ENCODE measurements at regions not wholly inside any gene's neighbourhood (a gene's known extent, or its start where the extent isn't known, plus 50 kb on each side); places are given as distances from the start of the nearest gene placed in this dataset.

- ATAC-seq (no peak), FAIRE-seq (no peak), DNase-seq (ENCODE audit: low read depth in 1 of 2, low spot score in 1 of 2) (no peak)
- 2% methylated on average over 4 of the region's 4 CpGs for WGBS (ENCODE audit: missing lambda C conversion rate)
- TF ChIP-seq MYC (IDR thresholded peaks at IDR 0.05; ENCODE audit: borderline replicate concordance, low read length) (no peak), CBX8 (IDR thresholded peaks at IDR 0.05) (no peak), POLR2AphosphoS2 (conservative IDR thresholded peaks at IDR 0.05; ENCODE audit: low read length) (no peak), CEBPB (IDR thresholded peaks at IDR 0.05) (no peak), RAD21 (conservative IDR thresholded peaks at IDR 0.05 in 1 of 2, IDR thresholded peaks at IDR 0.05 in 1 of 2) (no peak), GATA3 (IDR thresholded peaks at IDR 0.05; ENCODE audit: borderline replicate concordance) (no peak), ATOH8 (CRISPR knock-in tag; IDR thresholded peaks at IDR 0.05; ENCODE audit: low read depth) (no peak), ZC3H11A (IDR thresholded peaks at IDR 0.05) (no peak), POLR2A (IDR thresholded peaks at IDR 0.05; ENCODE audit: low read length) (no peak), NFE2L2 (conservative IDR thresholded peaks at IDR 0.05; ENCODE audit: low read length) (no peak), KDM5A (IDR thresholded peaks at IDR 0.05) (no peak)
- TF ChIP-seq, protein P1, sequence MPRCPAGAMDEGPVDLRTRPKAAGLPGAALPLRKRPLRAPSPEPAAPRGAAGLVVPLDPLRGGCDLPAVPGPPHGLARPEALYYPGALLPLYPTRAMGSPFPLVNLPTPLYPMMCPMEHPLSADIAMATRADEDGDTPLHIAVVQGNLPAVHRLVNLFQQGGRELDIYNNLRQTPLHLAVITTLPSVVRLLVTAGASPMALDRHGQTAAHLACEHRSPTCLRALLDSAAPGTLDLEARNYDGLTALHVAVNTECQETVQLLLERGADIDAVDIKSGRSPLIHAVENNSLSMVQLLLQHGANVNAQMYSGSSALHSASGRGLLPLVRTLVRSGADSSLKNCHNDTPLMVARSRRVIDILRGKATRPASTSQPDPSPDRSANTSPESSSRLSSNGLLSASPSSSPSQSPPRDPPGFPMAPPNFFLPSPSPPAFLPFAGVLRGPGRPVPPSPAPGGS (IDR thresholded peaks at IDR 0.05) = no peak
- Histone ChIP-seq H3K9me3 (no peaks in the 10 kb centered on the region), H3K4me2 (no peak overlapping the region), H3K4me1 (no peaks in the 10 kb centered on the region), H3K4me3 (no peak overlapping the region), H3K27ac (no peak overlapping the region)
- ChIA-PET POLR2A (no interaction called here), CTCF (no interaction called here)
Measured at GRCh38 chr6:61622601-61623000, 663.4 kb downstream of the KHDRBS2 start.

DNA sequence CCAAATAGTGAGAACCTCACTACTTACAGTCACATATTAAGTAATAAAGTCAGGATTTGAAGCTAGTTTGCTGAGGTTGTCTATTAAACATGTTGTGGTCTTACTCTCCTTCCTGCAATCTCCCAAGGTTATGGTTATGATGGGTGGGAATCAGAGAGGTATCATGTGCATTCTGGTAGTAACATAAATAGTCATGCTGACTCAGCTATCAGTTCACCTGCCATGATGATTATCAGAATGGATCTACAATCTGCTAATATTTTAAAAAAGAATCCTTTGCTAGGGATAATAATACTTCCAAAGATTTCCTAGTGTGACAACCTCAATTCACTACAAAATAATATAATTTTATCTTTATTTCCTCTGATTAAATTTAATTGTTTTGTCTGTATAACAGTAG, 671.9 kb downstream of the KHDRBS2 start:
- Histone ChIP-seq H3K4me1 (no peaks in the 10 kb centered on the region), H3K27ac (no peak overlapping the region), H3K4me3 (no peak overlapping the region), H3K4me2 (no peak overlapping the region), H3K9me3 (no peaks in the 10 kb centered on the region)
- TF ChIP-seq MAFK (IDR thresholded peaks at IDR 0.05; ENCODE audit: partially characterized antibody) (peak; percentile 21), EP300 (IDR thresholded peaks at IDR 0.05) (no peak)
- ChIA-PET POLR2A (no interaction called here), CTCF (no interaction called here)
- FAIRE-seq (no peak), ATAC-seq (no peak), DNase-seq (ENCODE audit: low read depth in 1 of 2, low spot score in 1 of 2) (no peak)

DNA sequence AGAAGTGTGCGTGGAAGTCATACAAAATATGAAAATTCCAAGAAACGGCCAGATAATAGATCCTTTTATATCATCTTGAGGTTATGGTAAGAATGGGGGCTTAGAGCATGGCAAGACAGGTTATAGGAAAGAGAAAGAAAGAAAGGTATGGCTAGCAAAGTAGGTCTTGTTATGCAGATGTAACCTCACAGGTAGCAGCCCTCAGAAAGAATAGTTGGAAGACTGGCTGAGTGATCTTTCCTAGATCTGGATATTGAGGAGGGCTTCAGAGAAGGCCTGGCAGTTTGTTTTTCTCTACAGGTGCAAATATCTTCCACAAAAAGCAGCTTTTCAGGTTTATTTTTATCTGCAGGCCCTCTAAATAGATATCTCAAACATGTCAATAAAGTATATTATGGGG, 679.5 kb downstream of the KHDRBS2 start:
- CTCF ChIA-PET = no interaction called here
- FAIRE-seq = no peak

More for the DNA sequence above, 679.5 kb downstream of the KHDRBS2 start:
- 8% methylated on average over 2 of the region's 2 CpGs for WGBS (ENCODE audit: missing lambda C conversion rate)
- ATAC-seq (no peak), DNase-seq (ENCODE audit: low read depth in 1 of 2, low spot score in 1 of 2) (no peak)
- TF ChIP-seq KDM1A (IDR thresholded peaks at IDR 0.05; ENCODE audit: low read depth) (no peak), ESRRA (IDR thresholded peaks at IDR 0.05; ENCODE audit: borderline replicate concordance, low read length) (no peak), EHMT2 (IDR thresholded peaks at IDR 0.05; ENCODE audit: low read depth) (no peak), NFE2L2 (conservative IDR thresholded peaks at IDR 0.05; ENCODE audit: low read length) (no peak), CEBPB (IDR thresholded peaks at IDR 0.05) (no peak), RAD21 (conservative IDR thresholded peaks at IDR 0.05 in 1 of 2, IDR thresholded peaks at IDR 0.05 in 1 of 2) (no peak), POLR2AphosphoS2 (conservative IDR thresholded peaks at IDR 0.05; ENCODE audit: low read length) (no peak), RARB (CRISPR knock-in tag; IDR thresholded peaks at IDR 0.05) (no peak), PBX3 (IDR thresholded peaks at IDR 0.05) (no peak), SMC3 (IDR thresholded peaks at IDR 0.05) (no peak), USF2 (IDR thresholded peaks at IDR 0.05) (no peak), REST (IDR thresholded peaks at IDR 0.05) (no peak), ZFP36 (IDR thresholded peaks at IDR 0.05; ENCODE audit: borderline replicate concordance, partially characterized antibody) (no peak), SREBF2 (IDR thresholded peaks at IDR 0.05) (no peak), RCOR1 (IDR thresholded peaks at IDR 0.05; ENCODE audit: low read depth, low read length) (no peak)
- TF ChIP-seq, protein P2, sequence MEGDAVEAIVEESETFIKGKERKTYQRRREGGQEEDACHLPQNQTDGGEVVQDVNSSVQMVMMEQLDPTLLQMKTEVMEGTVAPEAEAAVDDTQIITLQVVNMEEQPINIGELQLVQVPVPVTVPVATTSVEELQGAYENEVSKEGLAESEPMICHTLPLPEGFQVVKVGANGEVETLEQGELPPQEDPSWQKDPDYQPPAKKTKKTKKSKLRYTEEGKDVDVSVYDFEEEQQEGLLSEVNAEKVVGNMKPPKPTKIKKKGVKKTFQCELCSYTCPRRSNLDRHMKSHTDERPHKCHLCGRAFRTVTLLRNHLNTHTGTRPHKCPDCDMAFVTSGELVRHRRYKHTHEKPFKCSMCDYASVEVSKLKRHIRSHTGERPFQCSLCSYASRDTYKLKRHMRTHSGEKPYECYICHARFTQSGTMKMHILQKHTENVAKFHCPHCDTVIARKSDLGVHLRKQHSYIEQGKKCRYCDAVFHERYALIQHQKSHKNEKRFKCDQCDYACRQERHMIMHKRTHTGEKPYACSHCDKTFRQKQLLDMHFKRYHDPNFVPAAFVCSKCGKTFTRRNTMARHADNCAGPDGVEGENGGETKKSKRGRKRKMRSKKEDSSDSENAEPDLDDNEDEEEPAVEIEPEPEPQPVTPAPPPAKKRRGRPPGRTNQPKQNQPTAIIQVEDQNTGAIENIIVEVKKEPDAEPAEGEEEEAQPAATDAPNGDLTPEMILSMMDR (IDR thresholded peaks at IDR 0.05) = no peak
- H3K4me1 ChIP-seq = no peaks in the 10 kb centered on the region
- POLR2A ChIA-PET = no interaction called here
- H3K4me2 ChIP-seq = no peak overlapping the region
- H3K27ac ChIP-seq = no peak overlapping the region
- no peak overlapping the region for H3K4me3 ChIP-seq
- no peaks in the 10 kb centered on the region for H3K9me3 ChIP-seq
